ENCODE measurements at regions not wholly inside any gene's neighbourhood (a gene's known extent, or its start where the extent isn't known, plus 50 kb on each side); places are given as distances from the start of the nearest gene placed in this dataset.

- TF ChIP-seq EP300 (IDR thresholded peaks at IDR 0.05; ENCODE audit: low read depth in 2 of 2, low read length in 2 of 2) (peak; percentile 88 to 100), EP300 (CRISPR knock-in tag; IDR thresholded peaks at IDR 0.05; ENCODE audit: borderline replicate concordance) (peak; percentile 97), ZNF670 (CRISPR knock-in tag; IDR thresholded peaks at IDR 0.05; ENCODE audit: borderline replicate concordance) (no peak), TRAFD1 (CRISPR knock-in tag; IDR thresholded peaks at IDR 0.05; ENCODE audit: borderline replicate concordance) (no peak), PAX8 (CRISPR knock-in tag; IDR thresholded peaks at IDR 0.05; ENCODE audit: borderline replicate concordance) (no peak), ZBTB2 (CRISPR knock-in tag; IDR thresholded peaks at IDR 0.05; ENCODE audit: low read depth) (no peak), SNAPC2 (CRISPR knock-in tag; IDR thresholded peaks at IDR 0.05) (no peak; the same call in 1 of the 2 replicates), SAP130 (CRISPR knock-in tag; IDR thresholded peaks at IDR 0.05; ENCODE audit: low read depth) (peak; percentile 82), E2F2 (CRISPR knock-in tag; IDR thresholded peaks at IDR 0.05; ENCODE audit: borderline replicate concordance) (no peak), ZNF564 (CRISPR knock-in tag; IDR thresholded peaks at IDR 0.05) (no peak), HMGXB3 (CRISPR knock-in tag; IDR thresholded peaks at IDR 0.05; ENCODE audit: borderline replicate concordance) (no peak), ZNF788 (CRISPR knock-in tag; IDR thresholded peaks at IDR 0.05; ENCODE audit: borderline replicate concordance) (no peak), SP5 (CRISPR knock-in tag; IDR thresholded peaks at IDR 0.05; ENCODE audit: borderline replicate concordance, low read depth) (peak; percentile 47; the same call in 1 of the 2 replicates), ZNF816 (CRISPR knock-in tag; IDR thresholded peaks at IDR 0.05; ENCODE audit: borderline replicate concordance) (no peak), ZNF335 (CRISPR knock-in tag; IDR thresholded peaks at IDR 0.05) (peak; percentile 52; the same call in 1 of the 2 replicates), NR1H2 (CRISPR knock-in tag; IDR thresholded peaks at IDR 0.05; ENCODE audit: borderline replicate concordance, low read depth) (no peak), IKZF1 (IDR thresholded peaks at IDR 0.05) (no peak)
Measured at GRCh38 chr12:66048835-66049537, 81.6 kb downstream of the LLPH start (continued).

Data from HepG2 (cell line).